Lower leg skin (tissue), 3 donors: ENCODE measurements at regions not wholly inside any gene's neighbourhood (a gene's known extent, or its start where the extent isn't known, plus 50 kb on each side); places are given as distances from the start of the nearest gene placed in this dataset.

ENCODE experiments used
- CTCF ChIP-seq, 3 donors: fragments of 450-650 bp; IDR thresholded peaks; one replicate each; pipeline ENCODE4 v1.5.1; 2016; ENCODE audit warnings: antibody characterized with exemption in 3 of 3, mild to moderate bottlenecking in 3 of 3, moderate library complexity in 2 of 3
- POLR2A ChIP-seq, 2 donors: fragments of 450-650 bp; IDR thresholded peaks; one replicate each; pipeline ENCODE4 v1.6.1; 2016 to 2017; ENCODE audit warnings: antibody characterized with exemption in 2 of 2, mild to moderate bottlenecking in 1 of 2, moderate library complexity in 1 of 2

GRCh38 chr6:48449002-48449401 lies 338.0 kb upstream of the PTCHD4 start:
- TF ChIP-seq POLR2A (IDR thresholded peaks at IDR 0.05) (no peak), CTCF (IDR thresholded peaks at IDR 0.05) (no peak)
